HG02798 (cell line): ENCODE measurements at regions not wholly inside any gene's neighbourhood (a gene's known extent, or its start where the extent isn't known, plus 50 kb on each side); places are given as distances from the start of the nearest gene placed in this dataset.
A peak's percentile ranks its signal among the peaks of the same experiment; 100 is the strongest.
"Not testable (repeated sequence)": the region's sequence is repeated elsewhere in the genome, so short reads cannot be mapped to it uniquely, and the experiment has no call there.

ENCODE experiments used
- ATAC-seq: cut with Tn5 transposase; IDR thresholded peaks from one replicate; pipeline ENCODE4 v1.9.1; 2021; ENCODE audit warnings: mild to moderate bottlenecking; ENCODE audit not compliant: unreplicated experiment, poor library complexity

DNA sequence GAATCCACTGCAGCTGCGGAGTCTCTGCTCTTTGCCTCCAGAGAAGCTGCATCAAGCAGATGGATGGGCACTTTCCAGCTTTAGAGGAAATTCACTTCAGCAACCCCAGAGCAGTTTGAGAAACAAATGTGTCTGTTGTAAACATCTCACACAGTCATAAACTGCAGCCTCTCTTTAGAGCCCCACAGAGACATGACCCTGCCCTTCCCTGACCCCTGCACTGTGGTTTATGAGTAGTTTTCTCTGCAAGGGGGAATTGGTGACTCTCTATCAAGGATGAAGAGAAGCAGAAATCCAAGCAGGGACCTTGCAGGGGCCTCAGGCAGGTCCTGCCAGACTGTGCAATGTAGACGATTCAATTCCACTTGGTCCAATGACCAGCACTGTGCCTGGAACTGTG is 160.2 kb downstream of the SH2D4B start:
- no peak for ATAC-seq

- peak; percentile 86 for ATAC-seq
Measured at GRCh38 chr10:80699602-80700039, 161.9 kb downstream of the SH2D4B start.

GRCh38 chr10:80700252-80700651 is 162.6 kb downstream of the SH2D4B start:
- ATAC-seq, result no peak

DNA sequence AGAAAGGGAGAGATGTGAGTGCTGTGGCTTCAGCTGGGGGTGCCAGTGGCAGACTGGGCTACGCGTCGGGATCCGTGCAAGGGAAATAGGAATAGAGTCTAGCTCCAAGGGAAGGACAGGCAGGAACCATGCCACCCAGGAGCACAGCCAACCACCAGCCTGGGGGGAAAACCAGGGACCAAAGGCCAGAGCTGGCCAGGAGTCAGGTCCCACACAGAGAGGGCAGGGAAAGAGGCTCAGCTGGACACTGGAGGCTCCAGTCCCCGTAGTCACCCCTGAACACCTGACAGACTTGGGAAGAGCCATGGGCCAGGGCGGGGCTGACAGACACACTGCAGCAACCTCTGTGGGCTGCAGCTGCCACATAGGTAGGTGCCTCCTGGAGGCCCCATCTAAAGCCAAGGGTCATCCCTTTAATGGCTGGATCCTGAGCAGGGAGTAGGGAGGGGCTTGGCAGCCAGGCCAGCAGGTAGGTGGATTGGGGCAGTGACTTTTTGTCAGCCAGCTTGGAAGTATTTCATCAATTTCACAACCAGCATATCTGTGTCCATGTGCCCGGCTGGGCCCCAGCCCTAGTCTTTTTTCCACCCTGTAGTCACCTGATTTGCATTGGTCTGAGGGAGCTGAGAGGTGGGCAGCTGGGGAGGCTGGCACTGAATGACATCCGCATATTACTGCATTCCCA is 163.2 kb downstream of the SH2D4B start:
- no peak for ATAC-seq

- no peak for ATAC-seq
Measured at GRCh38 chr10:80701706-80702105, 164.0 kb downstream of the SH2D4B start.

GRCh38 chr10:80702143-80702542 is 164.4 kb downstream of the SH2D4B start:
- ATAC-seq, result no peak

- no peak for ATAC-seq
Measured at GRCh38 chr10:80705899-80706298, 168.2 kb downstream of the SH2D4B start.

- ATAC-seq, result no peak
Measured at GRCh38 chr10:80708185-80708584, 170.5 kb downstream of the SH2D4B start.

DNA sequence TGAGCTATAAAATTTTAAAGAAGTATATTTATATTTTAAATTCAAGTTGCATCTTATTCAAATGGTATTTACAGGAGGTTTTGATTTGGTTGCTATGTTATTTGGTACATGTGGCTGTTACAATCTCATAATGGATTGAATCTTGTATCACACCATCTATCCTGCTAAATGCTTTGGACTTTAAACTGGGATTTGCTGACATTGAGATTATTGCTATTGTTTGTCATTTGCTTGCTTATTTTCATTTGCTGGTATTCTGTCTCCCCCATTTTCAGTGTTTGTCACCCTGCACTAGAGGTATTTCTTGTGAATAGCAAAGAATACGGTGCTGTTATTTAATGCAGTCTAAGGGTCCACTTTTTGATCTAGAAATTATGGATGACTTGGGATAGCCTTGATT is 171.1 kb downstream of the SH2D4B start:
- ATAC-seq, result no peak

DNA sequence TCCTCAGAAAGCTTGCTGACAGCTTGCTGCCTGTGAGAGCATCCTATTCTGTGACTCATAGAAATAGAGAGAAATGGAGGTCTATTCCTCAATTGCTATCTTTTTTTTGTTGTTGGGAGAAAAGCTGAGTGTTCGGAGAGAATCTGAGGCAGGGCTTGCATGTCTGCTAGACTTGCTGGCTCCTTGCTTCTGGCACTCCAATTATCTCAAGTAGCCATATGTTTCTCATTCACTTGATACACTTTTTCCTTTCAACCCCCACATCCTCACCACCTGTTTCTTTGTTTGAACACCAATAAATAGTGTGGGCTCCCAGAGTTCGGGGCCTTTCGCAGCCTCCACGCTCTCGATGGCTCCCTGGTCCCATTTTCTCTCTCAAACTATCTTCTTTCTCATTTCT is 172.2 kb downstream of the SH2D4B start:
- ATAC-seq, result no peak

DNA sequence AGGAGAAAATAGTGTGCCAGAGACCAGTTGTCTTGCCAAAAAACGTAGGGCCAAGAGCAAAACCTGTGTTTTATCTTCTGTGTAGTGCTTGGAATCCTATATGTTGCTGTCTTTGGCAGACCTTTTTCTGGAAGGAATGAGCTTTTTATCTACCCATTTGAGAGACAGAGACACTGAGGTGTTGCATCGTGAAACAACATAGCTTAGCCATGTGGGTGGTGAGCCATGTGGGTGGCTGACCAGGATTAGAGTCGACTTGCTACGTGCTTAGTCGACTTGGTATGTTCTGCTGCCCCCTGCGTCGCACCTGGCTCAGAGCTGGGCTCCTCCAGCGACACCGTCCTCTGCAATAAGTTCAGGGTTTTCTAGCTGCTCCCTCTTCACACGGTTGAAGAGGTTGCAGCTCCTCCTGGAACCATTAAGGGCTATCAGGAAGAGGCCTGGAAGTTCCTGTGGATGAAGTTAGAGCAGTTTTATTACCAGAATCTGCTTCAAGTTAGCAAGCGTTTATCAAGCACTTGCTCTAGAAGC is 175.8 kb downstream of the SH2D4B start:
- no peak for ATAC-seq

DNA sequence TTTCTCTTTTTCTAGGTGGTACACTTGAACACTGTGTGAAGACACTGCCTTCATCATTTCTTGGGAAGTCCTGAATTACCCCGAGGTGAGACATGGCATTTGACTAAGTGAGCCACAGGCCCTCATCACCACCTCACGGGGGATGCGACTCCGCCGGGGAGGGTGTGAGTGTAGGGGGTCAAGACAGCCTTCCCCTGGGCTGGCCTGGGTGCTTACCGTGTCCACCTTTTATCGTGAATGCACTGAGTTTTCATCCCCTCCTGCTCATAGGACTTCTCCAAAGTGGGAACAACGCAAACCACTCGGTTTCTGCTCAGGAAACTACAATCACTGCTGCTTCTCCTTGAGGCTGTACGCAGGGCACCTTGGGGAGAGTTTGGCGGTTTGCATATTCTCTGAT is 176.9 kb downstream of the SH2D4B start:
- no peak for ATAC-seq

GRCh38 chr10:80718024-80718423 is 180.3 kb downstream of the SH2D4B start:
- no peak for ATAC-seq

GRCh38 chr10:80719935-80720334 is 182.2 kb downstream of the SH2D4B start:
- ATAC-seq, result no peak

GRCh38 chr10:80720549-80720948 is 182.8 kb downstream of the SH2D4B start:
- ATAC-seq, result no peak

- ATAC-seq, result not testable (repeated sequence)
Measured at GRCh38 chr10:80728354-80728753, 190.7 kb downstream of the SH2D4B start.

DNA sequence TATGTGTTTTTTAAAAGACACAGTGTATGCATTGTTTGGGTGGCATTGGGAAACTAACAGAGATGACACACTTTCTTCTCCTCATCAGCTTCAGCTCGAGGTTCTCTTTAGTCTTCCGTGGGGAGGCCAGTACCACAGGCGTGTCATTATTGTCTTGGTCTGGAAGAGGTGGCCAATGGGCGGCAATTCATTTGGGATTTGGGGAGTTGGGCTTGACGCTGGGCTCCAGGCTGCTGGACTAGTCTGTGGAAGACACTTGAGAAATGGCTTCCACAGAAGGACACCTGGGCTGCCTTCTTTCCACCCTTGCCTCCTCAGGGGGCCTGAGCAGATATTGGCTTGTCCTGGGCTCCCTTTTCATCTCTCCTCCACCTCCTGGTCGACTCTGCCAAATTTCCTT is 192.2 kb downstream of the SH2D4B start:
- no peak for ATAC-seq

GRCh38 chr10:80730522-80730921 is 192.8 kb downstream of the SH2D4B start:
- ATAC-seq, result no peak

DNA sequence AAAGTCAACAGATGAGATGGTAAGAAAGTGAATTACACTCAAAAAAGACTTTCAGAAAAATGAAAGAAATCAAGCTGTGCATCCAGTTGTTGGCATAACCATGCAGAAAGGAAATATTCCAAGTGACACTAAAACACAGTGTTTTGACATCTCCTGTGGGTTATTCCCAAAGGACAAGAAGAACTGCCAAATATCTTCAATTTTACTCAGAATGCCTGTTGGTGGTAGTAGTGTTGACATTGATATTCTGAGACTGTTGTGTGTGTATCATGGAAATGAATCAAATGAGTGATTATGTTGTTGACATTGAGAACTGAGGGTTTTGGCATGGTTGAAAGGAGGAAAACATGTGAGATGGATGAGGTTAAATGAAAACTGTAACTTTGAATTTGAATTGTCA is 196.9 kb downstream of the SH2D4B start:
- ATAC-seq, result no peak

DNA sequence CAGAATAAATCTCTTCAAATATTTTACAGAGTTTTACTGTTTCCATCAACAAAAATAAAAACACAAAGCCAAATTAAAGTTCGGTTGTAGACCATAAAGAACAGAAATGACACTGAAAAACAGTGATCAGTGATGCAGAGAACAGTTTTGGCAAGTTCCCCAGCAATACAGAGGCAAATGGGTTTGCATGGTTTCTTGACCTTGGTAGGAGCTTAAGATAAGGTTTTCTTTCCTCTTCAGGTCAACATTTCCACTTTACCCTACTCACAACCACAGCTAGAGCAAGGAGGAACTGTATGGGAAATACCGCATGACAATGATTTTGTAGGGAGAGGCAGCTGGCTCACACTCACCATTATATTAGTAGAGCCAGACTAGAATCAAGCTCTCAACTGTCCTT is 199.5 kb downstream of the SH2D4B start:
- no peak for ATAC-seq

GRCh38 chr10:80739328-80739727 is 201.6 kb downstream of the SH2D4B start:
- no peak for ATAC-seq

GRCh38 chr10:80739963-80740715 is 202.4 kb downstream of the SH2D4B start:
- ATAC-seq, result no peak
